ENCODE measurements at regions not wholly inside any gene's neighbourhood (a gene's known extent, or its start where the extent isn't known, plus 50 kb on each side); places are given as distances from the start of the nearest gene placed in this dataset.
"Not testable (repeated sequence)": the region's sequence is repeated elsewhere in the genome, so short reads cannot be mapped to it uniquely, and the experiment has no call there.

DNA sequence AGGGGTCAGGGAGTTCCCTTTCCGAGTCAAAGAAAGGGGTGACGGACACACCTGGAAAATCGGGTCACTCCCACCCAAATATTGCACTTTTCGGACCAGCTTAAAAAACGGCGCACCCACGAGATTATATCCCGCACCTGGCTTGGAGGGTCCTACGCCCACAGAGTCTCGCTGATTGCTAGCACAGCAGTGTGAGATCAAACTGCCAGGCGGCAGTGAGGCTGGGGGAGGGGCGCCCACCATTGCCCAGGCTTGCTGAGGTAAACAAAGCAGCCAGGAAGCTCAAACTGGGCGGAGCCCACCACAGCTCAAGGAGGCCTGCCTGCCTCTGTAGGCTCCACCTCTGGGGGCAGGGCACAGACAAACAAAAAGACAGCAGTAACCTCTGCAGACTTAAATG is 88.8 kb upstream of the IFNG-AS1 start:
- H3K9ac ChIP-seq (ENCODE audit: low read depth, low read length); H3K9me3 ChIP-seq (ENCODE audit: control insufficient read depth, insufficient read depth, low read length); H3K4me1 ChIP-seq (ENCODE audit: insufficient read depth, low read length); H3K36me3 ChIP-seq (ENCODE audit: insufficient read depth, low read length): not testable (repeated sequence)

- H3K9ac ChIP-seq (ENCODE audit: low read depth, low read length), result no peak overlapping the region
- no peaks in the 10 kb centered on the region for H3K9me3 ChIP-seq (ENCODE audit: control insufficient read depth, insufficient read depth, low read length)
- no peaks in the 10 kb centered on the region for H3K36me3 ChIP-seq (ENCODE audit: insufficient read depth, low read length)
- H3K4me1 ChIP-seq (ENCODE audit: insufficient read depth, low read length), result no peaks in the 10 kb centered on the region
Observed at GRCh38 chr12:67909091-67909531, 80.1 kb upstream of the IFNG-AS1 start.

DNA sequence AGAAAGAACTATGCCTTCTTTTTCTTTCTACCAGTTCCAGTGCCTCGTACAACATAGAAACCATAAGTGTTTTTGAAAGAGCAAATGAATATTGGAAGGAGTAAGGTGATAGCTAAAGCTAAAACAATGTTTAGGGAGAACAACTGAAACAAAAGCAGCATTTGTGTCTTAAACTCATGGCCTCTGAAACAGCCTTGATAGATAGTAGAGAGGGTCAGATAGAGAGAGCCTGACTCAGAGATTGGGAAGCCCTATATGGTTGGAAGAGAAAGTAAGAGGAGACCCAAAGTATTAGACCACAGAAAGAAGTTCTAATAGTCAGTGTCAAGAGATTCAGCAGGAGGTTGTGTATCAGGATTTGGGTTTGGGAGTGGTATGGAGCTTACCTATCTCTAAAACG is 79.6 kb upstream of the IFNG-AS1 start:
- H3K9me3 ChIP-seq (ENCODE audit: control insufficient read depth, insufficient read depth, low read length), result no peaks in the 10 kb centered on the region
- H3K4me1 ChIP-seq (ENCODE audit: insufficient read depth, low read length), result no peaks in the 10 kb centered on the region
- H3K9ac ChIP-seq (ENCODE audit: low read depth, low read length), result no peak overlapping the region

DNA sequence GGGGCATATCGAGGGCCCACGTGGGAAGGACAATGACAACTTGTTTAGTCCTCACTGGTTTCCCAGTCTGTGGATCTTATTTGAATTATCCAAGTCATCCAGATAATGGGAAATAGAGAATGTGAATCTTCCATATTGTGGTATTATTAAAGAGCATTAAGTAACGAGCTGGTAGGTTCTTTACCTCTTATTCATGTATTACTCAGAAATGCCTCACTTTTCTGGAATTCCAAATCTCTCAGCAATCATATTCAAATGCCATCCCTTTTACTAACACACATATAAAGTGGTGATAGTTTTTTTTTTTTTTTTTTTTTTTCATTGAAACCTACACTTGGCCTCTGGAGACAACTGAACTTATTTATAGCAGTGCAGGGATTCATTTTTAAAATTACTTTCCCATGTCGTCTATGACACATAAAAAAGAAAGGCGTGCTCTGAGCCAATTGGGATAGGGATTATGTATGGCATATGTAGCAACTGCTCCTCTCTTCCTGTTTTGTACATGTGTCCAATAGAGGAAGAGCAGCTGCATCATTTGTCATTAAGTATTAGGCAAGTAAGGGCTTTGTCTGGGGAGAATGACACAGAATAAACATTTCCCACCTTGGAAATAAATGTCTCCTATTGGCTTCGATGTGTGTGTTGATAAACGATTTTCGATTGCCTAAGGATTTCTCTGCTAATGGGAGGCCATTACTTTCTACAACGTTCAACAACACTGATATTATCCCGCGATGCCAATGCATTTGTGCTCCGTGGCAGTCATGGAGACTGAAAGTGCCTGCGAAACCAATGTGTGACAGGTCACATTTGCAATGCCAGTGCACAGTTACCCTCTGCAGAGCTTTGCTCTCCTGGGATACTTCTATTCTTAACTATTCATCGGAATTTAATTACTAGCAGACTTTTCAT is 78.6 kb upstream of the IFNG-AS1 start:
- no peaks in the 10 kb centered on the region for H3K36me3 ChIP-seq (ENCODE audit: insufficient read depth, low read length)
- H3K4me1 ChIP-seq (ENCODE audit: insufficient read depth, low read length), result no peaks in the 10 kb centered on the region
- H3K9me3 ChIP-seq (ENCODE audit: control insufficient read depth, insufficient read depth, low read length), result no peaks in the 10 kb centered on the region
- H3K9ac ChIP-seq (ENCODE audit: low read depth, low read length), result no peak overlapping the region

More for the DNA sequence above, 79.6 kb upstream of the IFNG-AS1 start:
- no peaks in the 10 kb centered on the region for H3K36me3 ChIP-seq (ENCODE audit: insufficient read depth, low read length)

DNA sequence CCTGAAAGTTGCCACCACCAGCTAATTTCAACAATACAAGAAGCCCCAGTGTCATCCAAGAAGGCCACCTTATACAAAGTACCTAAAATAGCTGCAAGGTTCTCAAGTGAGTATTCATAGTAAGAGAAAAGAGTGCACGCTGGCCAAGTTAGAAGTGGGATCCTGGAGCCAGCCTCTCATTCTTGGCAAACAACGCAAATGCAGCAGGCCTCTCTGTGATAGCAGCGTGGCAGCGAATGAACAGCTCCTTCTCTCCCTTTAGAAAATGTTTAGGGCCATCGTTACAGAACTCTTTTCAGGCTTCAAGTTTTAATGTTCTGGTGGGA is 78.0 kb upstream of the IFNG-AS1 start:
- no peaks in the 10 kb centered on the region for H3K9me3 ChIP-seq (ENCODE audit: control insufficient read depth, insufficient read depth, low read length)
- H3K36me3 ChIP-seq (ENCODE audit: insufficient read depth, low read length), result no peaks in the 10 kb centered on the region
- no peaks in the 10 kb centered on the region for H3K4me1 ChIP-seq (ENCODE audit: insufficient read depth, low read length)
- no peak overlapping the region for H3K9ac ChIP-seq (ENCODE audit: low read depth, low read length)

GRCh38 chr12:67911789-67912188 is 77.5 kb upstream of the IFNG-AS1 start:
- peaks cover 5% of the 10 kb centered on the region; the same call in 1 of the 2 replicates for H3K4me1 ChIP-seq (ENCODE audit: insufficient read depth, low read length)
- no peaks in the 10 kb centered on the region for H3K36me3 ChIP-seq (ENCODE audit: insufficient read depth, low read length)
- H3K9ac ChIP-seq (ENCODE audit: low read depth, low read length), result no peak overlapping the region
- no peaks in the 10 kb centered on the region for H3K9me3 ChIP-seq (ENCODE audit: control insufficient read depth, insufficient read depth, low read length)

DNA sequence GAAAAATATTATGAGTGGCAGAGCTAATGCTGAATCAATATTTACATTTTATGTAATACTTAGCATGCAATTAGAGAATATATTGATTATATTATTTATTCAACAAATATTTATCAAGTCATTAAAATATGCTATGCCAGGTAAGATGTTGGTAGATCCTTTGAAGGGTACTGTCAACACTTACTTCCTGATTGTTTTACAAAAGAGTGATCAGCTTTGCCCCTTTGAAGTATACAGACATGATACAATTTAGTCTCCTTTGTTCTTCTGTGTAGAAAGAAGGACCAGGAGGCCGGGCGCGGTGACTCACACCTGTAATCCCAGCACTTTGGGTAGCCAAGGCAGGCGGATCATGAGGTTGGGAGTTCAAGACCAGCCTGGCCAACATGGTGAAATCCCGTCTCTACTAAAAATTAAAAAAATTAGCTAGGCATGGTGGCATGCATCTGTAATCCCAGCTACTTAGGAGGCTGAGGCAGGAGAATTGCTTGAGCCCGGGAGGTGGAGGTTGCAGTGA is 73.9 kb upstream of the IFNG-AS1 start:
- Histone ChIP-seq H3K9ac (ENCODE audit: low read depth, low read length) (no peak overlapping the region), H3K9me3 (ENCODE audit: control insufficient read depth, insufficient read depth, low read length) (no peaks in the 10 kb centered on the region), H3K4me1 (ENCODE audit: insufficient read depth, low read length) (peaks cover 13% of the 10 kb centered on the region), H3K36me3 (ENCODE audit: insufficient read depth, low read length) (no peaks in the 10 kb centered on the region)

DNA sequence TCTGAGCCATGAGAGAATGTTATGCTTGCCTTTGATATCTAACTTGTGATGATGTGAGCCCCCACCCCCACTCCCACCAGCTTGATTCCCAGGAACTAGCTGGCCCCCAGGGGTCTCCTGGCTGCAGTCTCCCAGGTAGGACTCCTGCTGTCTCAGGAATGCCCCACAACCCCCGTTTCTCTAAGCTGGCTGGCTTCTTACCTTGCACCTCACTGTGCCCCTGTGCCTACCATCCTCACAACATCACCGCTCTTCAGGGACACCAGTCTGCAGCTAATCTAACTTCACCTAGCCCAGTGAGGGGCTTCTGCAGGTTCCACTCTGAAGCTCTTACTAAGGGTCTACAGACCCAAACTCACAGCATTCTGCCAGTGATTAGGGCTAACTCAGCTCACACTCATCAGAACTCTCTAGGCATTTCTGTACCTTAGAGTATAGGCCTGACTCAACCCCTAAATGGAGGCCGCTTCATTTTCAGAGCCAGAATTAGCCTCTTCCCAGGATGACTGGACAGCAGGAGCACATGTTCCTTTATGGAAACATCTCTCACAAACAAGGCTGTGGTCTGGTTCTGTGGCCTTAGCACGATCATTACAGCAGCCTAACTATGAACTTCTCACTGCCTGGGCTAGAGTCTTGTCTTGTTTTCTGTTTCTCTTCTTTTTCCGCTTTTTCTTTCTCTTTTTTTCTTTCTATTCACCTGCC is 72.8 kb upstream of the IFNG-AS1 start:
- Histone ChIP-seq H3K9me3 (ENCODE audit: control insufficient read depth, insufficient read depth, low read length) (no peaks in the 10 kb centered on the region), H3K36me3 (ENCODE audit: insufficient read depth, low read length) (no peaks in the 10 kb centered on the region), H3K9ac (ENCODE audit: low read depth, low read length) (no peak overlapping the region), H3K4me1 (ENCODE audit: insufficient read depth, low read length) (peaks cover 23% of the 10 kb centered on the region)

DNA sequence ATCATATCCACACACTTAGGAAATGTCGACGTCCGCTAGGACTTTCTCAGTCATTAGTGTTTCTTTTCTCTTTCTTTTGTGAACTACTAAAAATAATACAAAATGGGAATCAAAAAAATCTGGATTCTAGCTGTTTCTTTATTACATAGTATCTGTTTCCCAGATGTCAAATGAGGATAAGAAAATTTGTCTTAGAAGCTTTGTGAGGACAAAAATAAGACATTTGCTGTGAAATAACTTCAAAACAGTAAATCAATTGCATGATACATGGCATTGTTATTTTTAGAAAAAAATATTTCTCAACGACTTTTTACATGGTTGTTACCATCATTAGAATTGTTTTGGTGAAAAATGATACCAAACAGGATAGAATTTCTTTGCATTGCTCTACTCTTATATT is 71.4 kb upstream of the IFNG-AS1 start:
- Histone ChIP-seq H3K36me3 (ENCODE audit: insufficient read depth, low read length) (no peaks in the 10 kb centered on the region), H3K9ac (ENCODE audit: low read depth, low read length) (no peak overlapping the region), H3K4me1 (ENCODE audit: insufficient read depth, low read length) (peaks cover 23% of the 10 kb centered on the region), H3K9me3 (ENCODE audit: control insufficient read depth, insufficient read depth, low read length) (no peaks in the 10 kb centered on the region)

DNA sequence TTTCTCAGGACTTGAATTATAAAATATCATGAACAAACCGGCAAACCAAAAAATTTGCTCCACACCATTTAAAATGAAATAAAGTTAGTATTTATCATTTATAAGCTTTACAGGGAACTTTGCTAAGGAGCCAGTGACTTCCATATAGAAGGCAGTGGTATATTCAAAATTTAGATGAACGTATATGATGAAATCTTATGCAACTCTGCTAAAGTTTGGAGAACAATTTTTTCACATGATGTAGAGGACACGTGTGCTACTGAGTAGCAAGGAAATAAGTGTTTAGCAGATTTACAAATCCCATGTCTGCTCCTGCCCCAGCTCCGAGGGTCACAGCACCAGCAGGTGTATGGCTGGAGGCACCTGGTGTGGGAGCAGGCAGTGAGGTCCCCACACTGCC is 70.8 kb upstream of the IFNG-AS1 start:
- H3K36me3 ChIP-seq (ENCODE audit: insufficient read depth, low read length), result no peaks in the 10 kb centered on the region
- peaks cover 23% of the 10 kb centered on the region for H3K4me1 ChIP-seq (ENCODE audit: insufficient read depth, low read length)
- H3K9ac ChIP-seq (ENCODE audit: low read depth, low read length), result no peak overlapping the region
- no peaks in the 10 kb centered on the region for H3K9me3 ChIP-seq (ENCODE audit: control insufficient read depth, insufficient read depth, low read length)

GRCh38 chr12:67919406-67919805 is 69.8 kb upstream of the IFNG-AS1 start:
- no peaks in the 10 kb centered on the region for H3K36me3 ChIP-seq (ENCODE audit: insufficient read depth, low read length)
- no peak overlapping the region for H3K9ac ChIP-seq (ENCODE audit: low read depth, low read length)
- peaks cover 23% of the 10 kb centered on the region for H3K4me1 ChIP-seq (ENCODE audit: insufficient read depth, low read length)
- H3K9me3 ChIP-seq (ENCODE audit: control insufficient read depth, insufficient read depth, low read length), result no peaks in the 10 kb centered on the region

DNA sequence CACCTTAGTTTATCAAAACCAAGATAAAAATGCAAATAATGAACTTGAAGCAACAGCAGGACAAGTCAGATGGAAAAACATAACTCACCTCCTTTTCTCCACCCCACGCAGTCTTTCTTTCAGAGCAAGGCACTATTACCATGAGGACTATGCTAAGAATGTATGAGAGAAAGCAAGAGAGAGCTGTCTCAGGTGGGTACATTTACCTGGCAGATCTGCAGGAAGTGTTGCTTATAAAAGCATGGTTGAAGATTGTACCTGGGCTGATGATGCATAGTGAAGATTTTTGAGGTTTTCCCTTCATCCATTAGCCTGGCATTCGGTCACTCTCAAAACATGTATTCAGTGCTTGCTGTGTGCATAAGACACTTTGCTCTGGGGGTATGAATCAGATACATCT is 68.8 kb upstream of the IFNG-AS1 start:
- Histone ChIP-seq H3K9ac (ENCODE audit: low read depth, low read length) (no peak overlapping the region), H3K9me3 (ENCODE audit: control insufficient read depth, insufficient read depth, low read length) (no peaks in the 10 kb centered on the region), H3K36me3 (ENCODE audit: insufficient read depth, low read length) (no peaks in the 10 kb centered on the region), H3K4me1 (ENCODE audit: insufficient read depth, low read length) (peaks cover 23% of the 10 kb centered on the region)

GRCh38 chr12:67921286-67921685 is 68.0 kb upstream of the IFNG-AS1 start:
- Histone ChIP-seq H3K36me3 (ENCODE audit: insufficient read depth, low read length) (no peaks in the 10 kb centered on the region), H3K9me3 (ENCODE audit: control insufficient read depth, insufficient read depth, low read length) (no peaks in the 10 kb centered on the region)

DNA sequence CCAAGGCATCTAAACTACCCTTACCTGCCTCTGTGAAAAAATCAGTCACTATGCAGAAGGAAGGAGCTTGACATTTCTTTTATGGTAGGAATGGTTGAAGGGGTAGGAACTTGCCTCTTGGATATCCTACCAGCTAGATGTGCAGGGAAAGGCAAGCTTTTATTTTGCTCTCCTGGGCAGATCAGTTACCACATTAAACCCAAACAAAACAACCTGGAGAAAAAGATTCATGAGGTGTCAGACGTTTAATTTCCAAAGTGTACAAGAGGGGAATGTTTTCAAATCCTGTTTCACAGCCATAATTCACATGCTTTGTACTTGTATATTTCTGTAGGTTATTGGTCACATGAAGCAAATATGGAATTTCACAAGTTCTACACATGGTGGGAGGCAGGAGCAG is 67.0 kb upstream of the IFNG-AS1 start:
- no peaks in the 10 kb centered on the region for H3K9me3 ChIP-seq (ENCODE audit: control insufficient read depth, insufficient read depth, low read length)
- H3K36me3 ChIP-seq (ENCODE audit: insufficient read depth, low read length), result no peaks in the 10 kb centered on the region
- H3K4me1 ChIP-seq (ENCODE audit: insufficient read depth, low read length), result peaks cover 18% of the 10 kb centered on the region
- H3K9ac ChIP-seq (ENCODE audit: low read depth, low read length), result no peak overlapping the region

More at GRCh38 chr12:67921286-67921685, 68.0 kb upstream of the IFNG-AS1 start:
- Histone ChIP-seq H3K9ac (ENCODE audit: low read depth, low read length) (no peak overlapping the region), H3K4me1 (ENCODE audit: insufficient read depth, low read length) (peaks cover 23% of the 10 kb centered on the region)

DNA sequence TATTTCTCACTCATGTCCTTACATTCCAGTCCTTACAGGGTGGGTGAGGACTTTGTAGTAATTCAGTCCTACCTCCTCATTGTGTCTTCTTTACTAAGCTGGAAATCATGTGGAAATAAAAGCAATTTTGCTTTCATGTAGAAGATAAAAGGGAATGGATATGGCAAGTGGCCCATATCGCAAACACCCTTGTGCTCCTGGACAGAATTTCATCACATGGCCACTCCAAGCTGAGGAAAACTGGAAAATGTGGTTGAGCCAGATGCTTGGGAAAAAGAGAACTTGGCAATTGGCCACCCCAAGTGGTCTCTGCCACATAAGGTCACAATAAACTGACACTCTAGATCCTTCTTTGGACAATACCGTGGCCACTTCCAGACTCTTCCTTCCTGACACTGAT is 64.2 kb upstream of the IFNG-AS1 start:
- Histone ChIP-seq H3K9me3 (ENCODE audit: control insufficient read depth, insufficient read depth, low read length) (no peaks in the 10 kb centered on the region), H3K36me3 (ENCODE audit: insufficient read depth, low read length) (no peaks in the 10 kb centered on the region), H3K9ac (ENCODE audit: low read depth, low read length) (no peak overlapping the region), H3K4me1 (ENCODE audit: insufficient read depth, low read length) (peaks cover 12% of the 10 kb centered on the region)
